B cell (primary cell): ENCODE measurements at regions not wholly inside any gene's neighbourhood (a gene's known extent, or its start where the extent isn't known, plus 50 kb on each side); places are given as distances from the start of the nearest gene placed in this dataset.

ENCODE experiments used
- CTCF ChIP-seq: fragments of 200-600 bp; IDR thresholded peaks from one replicate; pipeline ENCODE4 v1.8.0; 2022; ENCODE audit warnings: antibody characterized with exemption, mild to moderate bottlenecking
- EZH2 ChIP-seq: IDR thresholded peaks from 2 replicates; pipeline ENCODE4 v1.6.1; 2012; ENCODE audit warnings: borderline replicate concordance, low read depth, mild to moderate bottlenecking, moderate library complexity, low read length; ENCODE audit not compliant: insufficient read depth, poor library complexity, severe bottlenecking

GRCh38 chr13:37198629-37199028 is 93.2 kb upstream of the CSNK1A1L start:
- TF ChIP-seq CTCF (no peak), EZH2 (no peak)
